ENCODE measurements at regions not wholly inside any gene's neighbourhood (a gene's known extent, or its start where the extent isn't known, plus 50 kb on each side); places are given as distances from the start of the nearest gene placed in this dataset.

- H3K4me3 Mint-ChIP-seq, result no peak overlapping the region
- ATAC-seq (no peak), DNase-seq (ENCODE audit: low spot score) (no peak)
- peaks cover 8% of the 10 kb centered on the region; the same call in 1 of the 2 replicates for H3K9me2 ChIP-seq (ENCODE audit: insufficient read depth)
- no peaks in the 10 kb centered on the region; the same call in 2 of the 3 replicates for H3K36me3 Mint-ChIP-seq (ENCODE audit: low read depth)
- no peaks in the 10 kb centered on the region for H3K27me3 Mint-ChIP-seq (ENCODE audit: insufficient read depth, low read depth, poor library complexity)
- no peaks in the 10 kb centered on the region for H3K4me1 Mint-ChIP-seq
- H3K79me2 ChIP-seq (replicated peaks; ENCODE audit: insufficient read depth), result no peaks in the 10 kb centered on the region
- no peaks in the 10 kb centered on the region for H3K4me1 ChIP-seq (ENCODE audit: insufficient read depth)
- H3K9me3 Mint-ChIP-seq, result peaks cover 8% of the 10 kb centered on the region; the same call in 2 of the 3 replicates
- H3K4me3 ChIP-seq, result no peak overlapping the region
- H3K4me2 ChIP-seq, result no peak overlapping the region
- H3K27ac Mint-ChIP-seq, result no peak overlapping the region
- H2AFZ ChIP-seq, result no peak overlapping the region; the same call in 1 of the 2 replicates
- no peaks in the 10 kb centered on the region for H4K20me1 ChIP-seq (replicated peaks; ENCODE audit: insufficient read depth)
- H3F3A ChIP-seq (replicated peaks; ENCODE audit: low read depth), result no peaks in the 10 kb centered on the region
- no peak for TF ChIP-seq ZNF114 (CRISPR knock-in tag; IDR thresholded peaks at IDR 0.05)
- no peak for TF ChIP-seq POLR2AphosphoS5 (IDR thresholded peaks at IDR 0.05; ENCODE audit: low read depth)
- TF ChIP-seq, protein P1, sequence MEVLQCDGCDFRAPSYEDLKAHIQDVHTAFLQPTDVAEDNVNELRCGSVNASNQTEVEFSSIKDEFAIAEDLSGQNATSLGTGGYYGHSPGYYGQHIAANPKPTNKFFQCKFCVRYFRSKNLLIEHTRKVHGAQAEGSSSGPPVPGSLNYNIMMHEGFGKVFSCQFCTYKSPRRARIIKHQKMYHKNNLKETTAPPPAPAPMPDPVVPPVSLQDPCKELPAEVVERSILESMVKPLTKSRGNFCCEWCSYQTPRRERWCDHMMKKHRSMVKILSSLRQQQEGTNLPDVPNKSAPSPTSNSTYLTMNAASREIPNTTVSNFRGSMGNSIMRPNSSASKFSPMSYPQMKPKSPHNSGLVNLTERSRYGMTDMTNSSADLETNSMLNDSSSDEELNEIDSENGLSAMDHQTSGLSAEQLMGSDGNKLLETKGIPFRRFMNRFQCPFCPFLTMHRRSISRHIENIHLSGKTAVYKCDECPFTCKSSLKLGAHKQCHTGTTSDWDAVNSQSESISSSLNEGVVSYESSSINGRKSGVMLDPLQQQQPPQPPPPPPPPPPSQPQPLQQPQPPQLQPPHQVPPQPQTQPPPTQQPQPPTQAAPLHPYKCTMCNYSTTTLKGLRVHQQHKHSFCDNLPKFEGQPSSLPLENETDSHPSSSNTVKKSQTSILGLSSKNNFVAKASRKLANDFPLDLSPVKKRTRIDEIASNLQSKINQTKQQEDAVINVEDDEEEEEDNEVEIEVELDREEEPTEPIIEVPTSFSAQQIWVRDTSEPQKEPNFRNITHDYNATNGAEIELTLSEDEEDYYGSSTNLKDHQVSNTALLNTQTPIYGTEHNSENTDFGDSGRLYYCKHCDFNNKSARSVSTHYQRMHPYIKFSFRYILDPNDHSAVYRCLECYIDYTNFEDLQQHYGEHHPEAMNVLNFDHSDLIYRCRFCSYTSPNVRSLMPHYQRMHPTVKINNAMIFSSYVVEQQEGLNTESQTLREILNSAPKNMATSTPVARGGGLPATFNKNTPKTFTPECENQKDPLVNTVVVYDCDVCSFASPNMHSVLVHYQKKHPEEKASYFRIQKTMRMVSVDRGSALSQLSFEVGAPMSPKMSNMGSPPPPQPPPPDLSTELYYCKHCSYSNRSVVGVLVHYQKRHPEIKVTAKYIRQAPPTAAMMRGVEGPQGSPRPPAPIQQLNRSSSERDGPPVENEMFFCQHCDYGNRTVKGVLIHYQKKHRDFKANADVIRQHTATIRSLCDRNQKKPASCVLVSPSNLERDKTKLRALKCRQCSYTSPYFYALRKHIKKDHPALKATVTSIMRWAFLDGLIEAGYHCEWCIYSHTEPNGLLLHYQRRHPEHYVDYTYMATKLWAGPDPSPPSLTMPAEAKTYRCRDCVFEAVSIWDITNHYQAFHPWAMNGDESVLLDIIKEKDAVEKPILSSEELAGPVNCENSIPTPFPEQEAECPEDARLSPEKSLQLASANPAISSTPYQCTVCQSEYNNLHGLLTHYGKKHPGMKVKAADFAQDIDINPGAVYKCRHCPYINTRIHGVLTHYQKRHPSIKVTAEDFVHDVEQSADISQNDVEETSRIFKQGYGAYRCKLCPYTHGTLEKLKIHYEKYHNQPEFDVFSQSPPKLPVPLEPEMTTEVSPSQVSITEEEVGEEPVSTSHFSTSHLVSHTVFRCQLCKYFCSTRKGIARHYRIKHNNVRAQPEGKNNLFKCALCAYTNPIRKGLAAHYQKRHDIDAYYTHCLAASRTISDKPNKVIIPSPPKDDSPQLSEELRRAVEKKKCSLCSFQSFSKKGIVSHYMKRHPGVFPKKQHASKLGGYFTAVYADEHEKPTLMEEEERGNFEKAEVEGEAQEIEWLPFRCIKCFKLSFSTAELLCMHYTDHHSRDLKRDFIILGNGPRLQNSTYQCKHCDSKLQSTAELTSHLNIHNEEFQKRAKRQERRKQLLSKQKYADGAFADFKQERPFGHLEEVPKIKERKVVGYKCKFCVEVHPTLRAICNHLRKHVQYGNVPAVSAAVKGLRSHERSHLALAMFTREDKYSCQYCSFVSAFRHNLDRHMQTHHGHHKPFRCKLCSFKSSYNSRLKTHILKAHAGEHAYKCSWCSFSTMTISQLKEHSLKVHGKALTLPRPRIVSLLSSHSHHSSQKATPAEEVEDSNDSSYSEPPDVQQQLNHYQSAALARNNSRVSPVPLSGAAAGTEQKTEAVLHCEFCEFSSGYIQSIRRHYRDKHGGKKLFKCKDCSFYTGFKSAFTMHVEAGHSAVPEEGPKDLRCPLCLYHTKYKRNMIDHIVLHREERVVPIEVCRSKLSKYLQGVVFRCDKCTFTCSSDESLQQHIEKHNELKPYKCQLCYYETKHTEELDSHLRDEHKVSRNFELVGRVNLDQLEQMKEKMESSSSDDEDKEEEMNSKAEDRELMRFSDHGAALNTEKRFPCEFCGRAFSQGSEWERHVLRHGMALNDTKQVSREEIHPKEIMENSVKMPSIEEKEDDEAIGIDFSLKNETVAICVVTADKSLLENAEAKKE (CRISPR knock-in tag; IDR thresholded peaks at IDR 0.05), result no peak
- no peak for TF ChIP-seq STAT1 (IDR thresholded peaks at IDR 0.05; ENCODE audit: unreplicated experiment)
- TF ChIP-seq ETS1 (IDR thresholded peaks at IDR 0.05), result no peak
- no peak for TF ChIP-seq ZNF331 (CRISPR knock-in tag; IDR thresholded peaks at IDR 0.05; ENCODE audit: low read depth)
- no peak for TF ChIP-seq EZH2 (IDR thresholded peaks at IDR 0.05; ENCODE audit: low read depth, unreplicated experiment)
- TF ChIP-seq, protein P2, sequence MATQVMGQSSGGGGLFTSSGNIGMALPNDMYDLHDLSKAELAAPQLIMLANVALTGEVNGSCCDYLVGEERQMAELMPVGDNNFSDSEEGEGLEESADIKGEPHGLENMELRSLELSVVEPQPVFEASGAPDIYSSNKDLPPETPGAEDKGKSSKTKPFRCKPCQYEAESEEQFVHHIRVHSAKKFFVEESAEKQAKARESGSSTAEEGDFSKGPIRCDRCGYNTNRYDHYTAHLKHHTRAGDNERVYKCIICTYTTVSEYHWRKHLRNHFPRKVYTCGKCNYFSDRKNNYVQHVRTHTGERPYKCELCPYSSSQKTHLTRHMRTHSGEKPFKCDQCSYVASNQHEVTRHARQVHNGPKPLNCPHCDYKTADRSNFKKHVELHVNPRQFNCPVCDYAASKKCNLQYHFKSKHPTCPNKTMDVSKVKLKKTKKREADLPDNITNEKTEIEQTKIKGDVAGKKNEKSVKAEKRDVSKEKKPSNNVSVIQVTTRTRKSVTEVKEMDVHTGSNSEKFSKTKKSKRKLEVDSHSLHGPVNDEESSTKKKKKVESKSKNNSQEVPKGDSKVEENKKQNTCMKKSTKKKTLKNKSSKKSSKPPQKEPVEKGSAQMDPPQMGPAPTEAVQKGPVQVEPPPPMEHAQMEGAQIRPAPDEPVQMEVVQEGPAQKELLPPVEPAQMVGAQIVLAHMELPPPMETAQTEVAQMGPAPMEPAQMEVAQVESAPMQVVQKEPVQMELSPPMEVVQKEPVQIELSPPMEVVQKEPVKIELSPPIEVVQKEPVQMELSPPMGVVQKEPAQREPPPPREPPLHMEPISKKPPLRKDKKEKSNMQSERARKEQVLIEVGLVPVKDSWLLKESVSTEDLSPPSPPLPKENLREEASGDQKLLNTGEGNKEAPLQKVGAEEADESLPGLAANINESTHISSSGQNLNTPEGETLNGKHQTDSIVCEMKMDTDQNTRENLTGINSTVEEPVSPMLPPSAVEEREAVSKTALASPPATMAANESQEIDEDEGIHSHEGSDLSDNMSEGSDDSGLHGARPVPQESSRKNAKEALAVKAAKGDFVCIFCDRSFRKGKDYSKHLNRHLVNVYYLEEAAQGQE (IDR thresholded peaks at IDR 0.05; ENCODE audit: unreplicated experiment), result no peak
- no peak for TF ChIP-seq JUNB (IDR thresholded peaks at IDR 0.05; ENCODE audit: unreplicated experiment)
- H3K36me3 ChIP-seq (ENCODE audit: insufficient read depth), result no peaks in the 10 kb centered on the region
- H3K27me3 ChIP-seq (ENCODE audit: insufficient read depth), result no peaks in the 10 kb centered on the region
- H3K27ac ChIP-seq (ENCODE audit: low read depth), result no peak overlapping the region
Measured at GRCh38 chr4:57363346-57363745, 253.2 kb upstream of the IGFBP7 start.

All from GM23338 (cell line).